ENCODE measurements at regions not wholly inside any gene's neighbourhood (a gene's known extent, or its start where the extent isn't known, plus 50 kb on each side); places are given as distances from the start of the nearest gene placed in this dataset.

GRCh38 chr14:97319691-97320090, 522.5 kb downstream of the VRK1 start:
- no peak overlapping the region for H3K14ac ChIP-seq (replicated peaks; ENCODE audit: low read depth, low read length)
- H2BK120ac ChIP-seq (ENCODE audit: low read depth, low read length): no peak overlapping the region
- H2BK15ac ChIP-seq (ENCODE audit: low read depth, low read length): no peak overlapping the region
- H3K36me3 ChIP-seq (ENCODE audit: control insufficient read depth, insufficient read depth, low read length): no peaks in the 10 kb centered on the region
- H3K9ac ChIP-seq (ENCODE audit: low read depth, low read length): no peak overlapping the region
- H3K9me1 ChIP-seq (ENCODE audit: insufficient read depth, low read length): no peaks in the 10 kb centered on the region
- no CpG with 5 or more reads among the region's 3 CpGs for WGBS, 2 experiments (ENCODE audit: extremely low coverage in 2 of 2, insufficient read length in 1 of 2)
- no peak overlapping the region for H3K23ac ChIP-seq (ENCODE audit: low read depth, low read length)
- DNase-seq (no peak), ATAC-seq (ENCODE audit: low read depth) (no peak)
- H3K79me1 ChIP-seq (ENCODE audit: low read depth in 1 of 2, low read length in 2 of 2): no peaks in the 10 kb centered on the region
- no peak overlapping the region for H3K18ac ChIP-seq (ENCODE audit: low read depth, low read length)
- H2BK5ac ChIP-seq (ENCODE audit: low read depth, low read length, poor library complexity, severe bottlenecking): no peak overlapping the region
- no TSS peak for BruUV-seq (replicated peaks)
- no peaks in the 10 kb centered on the region for H3K4me1 ChIP-seq (ENCODE audit: control insufficient read depth, insufficient read depth, low read length)
- H2AFZ ChIP-seq (replicated peaks; ENCODE audit: low read length, poor library complexity): no peak overlapping the region
- H4K91ac ChIP-seq (ENCODE audit: insufficient read depth, low read depth, low read length): no peak overlapping the region
- no peak overlapping the region for H3K4me3 ChIP-seq (ENCODE audit: insufficient read depth, low read depth, low read length)
- intact Hi-C loops (cut with micrococcal nuclease): no loop called here
- in situ Hi-C loops (cut with MboI; ENCODE audit: low sequenced_read_pairs): no loop called here
- H3K27ac ChIP-seq (ENCODE audit: insufficient read depth, low read length): no peak overlapping the region
- H3K4ac ChIP-seq (ENCODE audit: low read depth, low read length): no peak overlapping the region
- CTCF ChIA-PET: no interaction called here
- H2AK5ac ChIP-seq (ENCODE audit: low read depth, low read length): no peak overlapping the region
- H3K4me2 ChIP-seq (ENCODE audit: low read depth, low read length): no peak overlapping the region
- H2BK20ac ChIP-seq (ENCODE audit: low read depth, low read length): no peak overlapping the region
- H2AK9ac ChIP-seq (replicated peaks; ENCODE audit: low read depth, low read length, poor library complexity): no peak overlapping the region
- TF ChIP-seq CHD1 (IDR thresholded peaks at IDR 0.05; ENCODE audit: low read depth, low read length) (no peak), MAFK (IDR thresholded peaks at IDR 0.05; ENCODE audit: low read depth, low read length) (no peak), ELK1 (IDR thresholded peaks at IDR 0.05; ENCODE audit: borderline replicate concordance, low read depth, low read length) (no peak), NFE2L2 (IDR thresholded peaks at IDR 0.05; ENCODE audit: low read depth, low read length) (no peak), MAZ (IDR thresholded peaks at IDR 0.05; ENCODE audit: borderline replicate concordance, low read depth, low read length) (no peak)
- peaks cover 21% of the 10 kb centered on the region for H3K9me3 ChIP-seq (ENCODE audit: control insufficient read depth, insufficient read depth, low read length)
- no peaks in the 10 kb centered on the region for H4K20me1 ChIP-seq (ENCODE audit: insufficient read depth, low read length)
- dilution Hi-C loops (cut with HindIII; ENCODE audit: low sequenced_read_pairs, unreplicated experiment): no loop called here
- no peaks in the 10 kb centered on the region for H3K27me3 ChIP-seq (ENCODE audit: control insufficient read depth, insufficient read depth, low read length)
- no peak overlapping the region for H3K56ac ChIP-seq (ENCODE audit: extremely low read depth, insufficient read depth, low read length)
- H4K5ac ChIP-seq (ENCODE audit: low read depth, low read length): no peak overlapping the region
- no peak overlapping the region for H4K8ac ChIP-seq (ENCODE audit: low read depth in 2 of 2, low read length in 2 of 2)
- POLR2A ChIA-PET (ENCODE audit: unreplicated experiment): no interaction called here

All from IMR-90 (cell line).